HG03175 (cell line): ENCODE measurements at regions not wholly inside any gene's neighbourhood (a gene's known extent, or its start where the extent isn't known, plus 50 kb on each side); places are given as distances from the start of the nearest gene placed in this dataset.

Experiments
- ATAC-seq: cut with Tn5 transposase; IDR thresholded peaks from one replicate; pipeline ENCODE4 v1.9.1; 2021; ENCODE audit warnings: mild to moderate bottlenecking, moderate library complexity; ENCODE audit not compliant: unreplicated experiment

- ATAC-seq: no peak
Observed at GRCh38 chr20:43804781-43805180, 78.0 kb upstream of the GTSF1L start.

- ATAC-seq: no peak
Observed at GRCh38 chr20:43803276-43803675, 76.5 kb upstream of the GTSF1L start.

GRCh38 chr20:43800186-43800585, 73.4 kb upstream of the GTSF1L start:
- no peak for ATAC-seq

GRCh38 chr20:43799741-43800140, 72.9 kb upstream of the GTSF1L start:
- no peak for ATAC-seq

DNA sequence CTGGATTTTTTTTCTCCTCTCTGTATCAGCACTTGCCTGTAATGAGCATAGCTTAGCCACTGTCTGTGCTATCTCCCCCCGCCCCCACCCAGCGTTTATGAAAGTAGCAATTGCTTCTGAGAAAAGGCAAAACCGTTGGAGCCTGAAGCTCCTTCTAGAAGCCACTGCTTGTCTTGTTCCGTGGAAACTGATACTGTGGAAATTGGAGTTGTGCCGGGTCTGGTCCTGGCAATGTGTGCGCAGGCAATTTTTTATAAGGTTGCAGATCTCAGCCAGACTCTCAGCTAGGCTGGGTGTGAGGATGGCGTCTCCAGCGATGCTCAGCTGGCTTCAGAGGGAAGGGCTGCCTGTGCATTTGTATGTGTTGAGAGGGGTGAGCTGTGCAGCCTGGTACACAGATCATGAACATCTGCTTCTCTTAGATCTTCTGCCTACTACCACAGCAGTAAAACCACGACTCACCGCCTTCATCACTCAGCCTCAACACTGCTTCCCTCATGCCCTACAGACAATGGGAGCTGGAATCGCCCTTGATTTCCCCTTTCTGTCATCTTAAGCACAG, 72.4 kb upstream of the GTSF1L start:
- no peak for ATAC-seq

DNA sequence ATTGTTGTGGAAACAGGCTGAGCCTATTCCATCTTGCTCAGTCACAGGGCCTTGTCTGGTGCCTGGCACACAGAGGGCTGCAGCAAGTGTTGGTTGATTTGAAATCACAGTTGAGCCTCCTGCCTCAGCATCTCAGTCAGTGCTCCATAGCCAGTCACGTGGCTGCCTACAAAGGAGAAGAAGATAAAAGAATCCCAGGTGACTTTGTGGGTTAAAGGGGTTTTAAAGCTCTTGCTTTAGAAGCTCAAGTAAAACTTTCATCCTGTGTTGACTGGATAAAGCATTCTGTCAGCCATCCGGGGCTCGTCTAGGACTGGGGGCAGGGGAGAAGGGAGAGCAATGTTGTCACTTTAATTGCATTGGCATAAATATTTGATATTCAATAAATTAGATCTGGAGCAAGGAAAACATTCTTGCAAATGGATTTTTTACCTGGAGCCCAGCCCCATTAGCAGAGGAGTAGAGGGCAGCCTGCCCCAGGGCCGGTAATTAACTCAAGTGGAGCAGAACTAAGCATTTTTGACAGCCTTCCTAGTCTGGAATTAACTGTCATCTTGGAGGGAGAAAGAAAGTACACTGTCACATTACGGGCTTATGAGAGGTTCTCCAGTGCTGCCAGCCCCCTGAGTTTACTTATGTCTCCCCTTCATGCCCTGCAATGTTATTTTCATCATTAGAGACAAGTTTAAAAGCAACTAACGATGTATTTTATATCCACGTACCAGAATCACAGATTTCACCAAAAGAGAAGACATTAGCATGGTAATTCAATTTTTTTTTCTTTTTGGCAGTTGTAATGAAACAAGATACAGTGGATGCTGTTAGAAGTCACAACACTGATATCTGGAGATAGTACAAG, 71.7 kb upstream of the GTSF1L start:
- ATAC-seq: no peak

DNA sequence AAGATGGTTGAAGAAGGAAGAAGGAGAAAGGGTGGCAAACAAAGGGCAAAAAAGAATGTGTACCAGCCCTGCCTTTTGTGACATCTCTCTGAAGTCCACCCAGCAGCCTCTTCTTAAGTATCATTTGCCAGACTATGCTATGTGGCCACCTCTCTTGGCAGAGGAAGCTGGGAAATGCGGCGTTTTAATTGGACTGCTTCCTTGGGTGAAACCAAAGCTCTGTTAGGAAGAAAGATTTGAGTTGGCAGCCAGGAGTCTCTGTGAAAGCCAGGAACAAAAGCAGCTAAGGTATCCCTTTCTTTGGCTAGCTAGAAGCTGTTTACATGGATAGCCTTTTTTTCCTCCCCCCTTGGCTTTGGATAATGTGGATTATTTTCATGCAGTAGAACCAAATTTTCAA, 67.5 kb upstream of the GTSF1L start:
- ATAC-seq: no peak

DNA sequence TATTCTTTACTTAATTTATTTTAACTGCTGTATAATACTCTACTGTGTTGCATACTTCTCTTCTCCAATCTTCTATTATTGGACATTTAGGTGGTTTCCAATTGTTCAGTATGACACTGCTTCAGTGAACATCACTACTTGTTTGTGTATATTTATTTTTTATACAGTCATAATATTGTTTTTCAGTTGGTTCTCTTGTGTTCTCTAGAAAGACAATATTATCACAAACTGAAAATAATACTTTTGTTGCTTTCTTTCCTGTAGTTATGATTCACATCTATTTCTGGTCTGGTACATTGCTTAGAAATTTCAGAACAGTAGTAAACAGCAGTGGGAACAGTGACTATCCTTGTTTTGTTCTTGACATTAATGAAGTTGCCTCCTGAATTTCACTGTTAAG, 62.8 kb upstream of the GTSF1L start:
- no peak for ATAC-seq

DNA sequence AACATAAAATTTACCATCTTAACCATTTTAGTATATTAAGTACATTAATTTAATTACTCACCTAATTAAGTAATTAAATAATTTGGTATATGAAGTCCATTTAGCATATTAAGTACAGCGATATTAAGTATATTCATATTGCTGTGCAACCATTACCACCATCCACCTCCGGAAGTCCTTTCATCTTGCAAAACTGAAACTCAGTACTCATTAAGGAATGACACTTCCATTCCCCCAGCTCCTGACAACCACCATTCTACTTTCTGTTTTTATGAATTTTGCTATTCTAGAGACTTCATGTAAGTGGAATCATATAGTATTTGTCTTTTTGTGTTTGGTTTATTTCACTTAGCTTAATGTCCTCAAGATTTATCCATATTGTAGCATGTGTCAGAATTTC, 61.1 kb upstream of the GTSF1L start:
- no peak for ATAC-seq

- no peak for ATAC-seq
Observed at GRCh38 chr20:43786885-43787284, 60.1 kb upstream of the GTSF1L start.

DNA sequence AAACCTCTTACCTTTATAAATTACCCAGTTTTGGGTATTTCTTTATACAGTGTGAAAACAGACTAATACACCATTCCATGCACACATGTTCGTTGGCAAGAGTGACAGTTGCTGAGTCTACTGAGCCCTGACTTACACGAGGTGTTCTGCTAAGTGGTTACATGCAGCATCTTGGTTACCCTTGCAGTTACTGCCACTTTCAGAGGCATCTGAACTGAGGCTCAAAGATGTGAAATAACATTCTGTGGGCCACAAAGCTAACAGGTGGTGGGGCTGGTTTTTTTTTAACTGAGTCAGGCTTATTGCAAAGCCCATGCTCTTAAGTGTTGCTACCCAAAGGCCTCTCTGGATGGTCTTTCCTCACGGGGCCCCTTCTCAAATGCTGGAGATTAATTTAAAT, 54.4 kb upstream of the GTSF1L start:
- no peak for ATAC-seq

DNA sequence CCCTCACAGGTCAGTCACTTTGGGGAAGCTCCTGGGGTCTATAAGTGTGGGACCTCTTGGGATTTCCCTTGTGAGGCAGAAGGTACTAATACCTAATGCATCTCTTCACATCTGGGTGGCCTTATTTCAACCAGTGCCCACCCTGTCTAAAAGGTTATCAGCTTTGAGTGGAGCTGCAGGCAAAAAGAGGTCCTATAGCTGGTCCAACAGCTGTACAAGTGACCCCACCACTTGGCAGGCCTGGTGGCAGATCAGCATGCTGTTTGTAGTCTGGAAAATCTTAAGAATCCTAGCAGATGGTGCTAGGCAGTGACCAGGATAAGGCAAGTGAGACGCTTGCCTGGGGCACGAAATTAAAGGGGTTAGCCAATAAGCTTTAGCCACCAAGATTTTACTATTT, 51.6 kb upstream of the GTSF1L start:
- ATAC-seq: no peak

DNA sequence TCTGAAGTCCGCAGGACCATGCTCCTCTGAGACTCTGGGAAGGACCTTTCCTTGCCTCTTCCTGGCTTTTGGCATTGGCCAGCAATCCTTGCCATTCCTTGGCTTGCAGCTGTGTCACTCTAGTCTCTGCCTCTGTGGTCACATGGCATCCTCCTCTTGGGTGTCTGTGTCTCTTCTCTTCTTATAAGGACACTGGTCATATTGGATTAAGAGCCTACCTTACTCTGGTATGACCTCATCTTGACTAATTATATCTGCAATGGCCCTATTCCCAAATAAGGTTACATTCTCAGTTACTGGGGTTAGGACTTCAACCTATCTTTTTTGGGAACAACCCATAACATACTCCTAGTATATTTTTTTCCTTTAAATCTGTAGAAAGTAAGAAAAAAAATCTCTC, 49.9 kb upstream of the GTSF1L start:
- no peak for ATAC-seq
